ENCODE measurements at regions not wholly inside any gene's neighbourhood (a gene's known extent, or its start where the extent isn't known, plus 50 kb on each side); places are given as distances from the start of the nearest gene placed in this dataset.

DNA sequence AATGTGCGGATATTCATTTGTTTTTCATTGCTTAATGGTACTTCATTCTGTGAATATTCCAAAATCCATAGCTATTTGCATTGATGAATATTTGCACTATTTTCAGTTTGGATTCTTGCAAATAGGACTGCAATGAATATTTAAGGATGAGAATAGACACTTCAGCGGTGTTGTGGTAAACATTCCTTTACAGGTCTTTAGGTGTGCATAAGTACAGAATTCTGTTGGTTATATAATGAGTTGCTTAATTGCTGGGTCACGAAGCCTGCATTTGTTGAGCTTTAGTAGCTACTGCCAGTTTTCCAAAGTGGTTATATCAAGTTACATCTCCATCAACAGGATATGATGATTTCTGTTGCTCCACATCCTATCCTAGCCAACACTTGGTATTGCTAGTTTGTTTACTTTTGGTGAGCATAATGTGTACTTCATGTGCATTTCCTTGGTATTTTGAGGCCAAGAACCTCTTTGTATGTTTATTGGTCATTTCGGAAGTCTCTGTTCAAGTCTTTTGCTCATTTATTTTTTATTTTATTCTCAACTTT is 64.2 kb upstream of the CYYR1 start:
- Histone ChIP-seq H3K9me3 (no peaks in the 10 kb centered on the region), H3K36me3 (ENCODE audit: insufficient read depth in 1 of 2, low read depth in 1 of 2) (no peaks in the 10 kb centered on the region), H3K27ac (no peak overlapping the region), H3K4me3 (no peak overlapping the region), H3K27me3 (ENCODE audit: insufficient read depth in 3 of 3, low read length in 2 of 3) (no peaks in the 10 kb centered on the region), H3K4me1 (no peaks in the 10 kb centered on the region)
- TF ChIP-seq, protein P1, sequence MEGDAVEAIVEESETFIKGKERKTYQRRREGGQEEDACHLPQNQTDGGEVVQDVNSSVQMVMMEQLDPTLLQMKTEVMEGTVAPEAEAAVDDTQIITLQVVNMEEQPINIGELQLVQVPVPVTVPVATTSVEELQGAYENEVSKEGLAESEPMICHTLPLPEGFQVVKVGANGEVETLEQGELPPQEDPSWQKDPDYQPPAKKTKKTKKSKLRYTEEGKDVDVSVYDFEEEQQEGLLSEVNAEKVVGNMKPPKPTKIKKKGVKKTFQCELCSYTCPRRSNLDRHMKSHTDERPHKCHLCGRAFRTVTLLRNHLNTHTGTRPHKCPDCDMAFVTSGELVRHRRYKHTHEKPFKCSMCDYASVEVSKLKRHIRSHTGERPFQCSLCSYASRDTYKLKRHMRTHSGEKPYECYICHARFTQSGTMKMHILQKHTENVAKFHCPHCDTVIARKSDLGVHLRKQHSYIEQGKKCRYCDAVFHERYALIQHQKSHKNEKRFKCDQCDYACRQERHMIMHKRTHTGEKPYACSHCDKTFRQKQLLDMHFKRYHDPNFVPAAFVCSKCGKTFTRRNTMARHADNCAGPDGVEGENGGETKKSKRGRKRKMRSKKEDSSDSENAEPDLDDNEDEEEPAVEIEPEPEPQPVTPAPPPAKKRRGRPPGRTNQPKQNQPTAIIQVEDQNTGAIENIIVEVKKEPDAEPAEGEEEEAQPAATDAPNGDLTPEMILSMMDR (IDR thresholded peaks at IDR 0.05), result no peak
- ATAC-seq (no peak), DNase-seq (no peak)
- 52 to 71% (median 69%) methylated on average over 4 of the region's 4 CpGs for WGBS, 3 donors
- intact Hi-C loops (cut with DNase I), result no loop called here

DNA sequence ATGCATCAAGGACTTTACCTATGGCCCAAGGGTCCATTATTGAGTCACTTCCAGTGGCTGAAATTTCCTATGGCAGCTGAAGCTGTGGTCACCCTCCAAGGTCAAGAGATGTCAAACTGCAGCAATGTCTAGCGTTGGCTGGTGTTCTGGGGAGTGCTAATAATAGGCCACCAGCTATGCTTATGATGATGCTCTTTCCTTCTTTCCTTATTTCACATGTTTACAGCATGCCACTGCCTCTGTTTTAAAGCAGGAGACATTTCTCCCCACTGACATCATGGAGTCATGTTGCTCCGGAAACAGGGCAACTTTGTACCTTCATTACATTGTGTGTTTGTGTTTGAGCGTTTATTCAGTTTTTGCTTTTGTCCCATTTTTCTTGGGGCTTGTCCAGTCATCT is 62.6 kb upstream of the CYYR1 start:
- ATAC-seq (no peak), DNase-seq (no peak)
- Histone ChIP-seq H3K27me3 (ENCODE audit: insufficient read depth in 3 of 3, low read length in 2 of 3) (no peaks in the 10 kb centered on the region), H3K9me3 (no peaks in the 10 kb centered on the region), H3K4me3 (no peak overlapping the region), H3K27ac (no peak overlapping the region), H3K4me1 (no peaks in the 10 kb centered on the region), H3K36me3 (ENCODE audit: insufficient read depth in 1 of 2, low read depth in 1 of 2) (no peaks in the 10 kb centered on the region)
- TF ChIP-seq, protein P1 (IDR thresholded peaks at IDR 0.05), result no peak
- intact Hi-C loops (cut with DNase I), result no loop called here
- WGBS, 3 donors, result 63 to 85% (median 83%) methylated on average over 3 of the region's 3 CpGs

DNA sequence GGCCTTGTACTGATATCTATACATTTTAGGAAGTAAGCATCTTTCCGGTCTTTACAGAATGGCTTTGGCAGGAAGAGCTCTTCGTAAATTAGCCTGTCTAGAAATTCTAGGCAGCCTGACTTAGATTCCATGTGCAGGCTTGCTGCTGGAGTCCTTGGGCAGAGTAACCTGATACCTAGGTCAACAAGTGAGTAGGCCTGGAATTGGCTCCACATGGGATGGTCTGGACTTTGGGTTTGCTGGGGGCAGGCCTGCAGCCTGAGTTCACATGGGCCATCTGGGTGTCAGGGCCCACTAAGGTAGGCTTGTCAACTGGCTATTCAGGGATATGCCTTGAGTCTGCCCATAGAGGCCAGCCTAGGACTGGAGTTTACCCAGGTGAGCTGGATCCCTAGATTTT is 59.6 kb upstream of the CYYR1 start:
- Histone ChIP-seq H3K4me3 (no peak overlapping the region), H3K36me3 (ENCODE audit: insufficient read depth in 1 of 2, low read depth in 1 of 2) (no peaks in the 10 kb centered on the region), H3K4me1 (no peaks in the 10 kb centered on the region), H3K27me3 (ENCODE audit: insufficient read depth in 3 of 3, low read length in 2 of 3) (no peaks in the 10 kb centered on the region), H3K9me3 (no peaks in the 10 kb centered on the region), H3K27ac (no peak overlapping the region)
- intact Hi-C loops (cut with DNase I), result no loop called here
- TF ChIP-seq, protein P1 (IDR thresholded peaks at IDR 0.05), result no peak
- no peak for ATAC-seq
- no peak for DNase-seq
- 41 to 70% (median 67%) methylated on average over 2 of the region's 2 CpGs for WGBS, 3 donors

DNA sequence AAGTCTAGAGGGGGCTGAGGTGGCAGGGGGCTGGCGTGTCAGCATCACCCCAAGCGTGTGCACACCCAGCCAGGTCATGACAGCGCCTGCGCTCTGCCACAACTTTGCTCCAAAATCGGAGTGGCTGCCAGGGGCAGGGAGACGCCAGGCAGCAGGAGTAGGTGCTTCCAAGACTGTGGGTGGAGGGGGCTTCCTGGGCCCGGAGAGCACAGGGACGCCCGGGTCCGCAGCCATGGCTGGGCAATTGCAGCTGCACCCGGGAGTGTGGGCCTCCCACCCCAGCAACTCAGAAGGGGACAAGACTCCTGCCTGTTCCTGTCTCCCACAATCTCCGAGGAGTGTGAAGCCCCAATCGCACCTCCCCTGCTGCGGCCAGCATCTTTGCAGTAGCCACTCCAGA is 53.1 kb upstream of the CYYR1 start:
- DNase-seq (peak in 1 of 2 donors; percentile 40), ATAC-seq (no peak)
- intact Hi-C loops (cut with DNase I), result no loop called here
- Histone ChIP-seq H3K27me3 (ENCODE audit: insufficient read depth in 3 of 3, low read length in 2 of 3) (no peaks in the 10 kb centered on the region), H3K36me3 (ENCODE audit: insufficient read depth in 1 of 2, low read depth in 1 of 2) (no peaks in the 10 kb centered on the region), H3K27ac (no peak overlapping the region), H3K4me3 (no peak overlapping the region), H3K9me3 (no peaks in the 10 kb centered on the region), H3K4me1 (no peaks in the 10 kb centered on the region)
- WGBS, 3 donors, result 87 to 91% (median 91%) methylated on average over 14 of the region's 14 CpGs
- TF ChIP-seq, protein P1 (IDR thresholded peaks at IDR 0.05), result no peak

DNA sequence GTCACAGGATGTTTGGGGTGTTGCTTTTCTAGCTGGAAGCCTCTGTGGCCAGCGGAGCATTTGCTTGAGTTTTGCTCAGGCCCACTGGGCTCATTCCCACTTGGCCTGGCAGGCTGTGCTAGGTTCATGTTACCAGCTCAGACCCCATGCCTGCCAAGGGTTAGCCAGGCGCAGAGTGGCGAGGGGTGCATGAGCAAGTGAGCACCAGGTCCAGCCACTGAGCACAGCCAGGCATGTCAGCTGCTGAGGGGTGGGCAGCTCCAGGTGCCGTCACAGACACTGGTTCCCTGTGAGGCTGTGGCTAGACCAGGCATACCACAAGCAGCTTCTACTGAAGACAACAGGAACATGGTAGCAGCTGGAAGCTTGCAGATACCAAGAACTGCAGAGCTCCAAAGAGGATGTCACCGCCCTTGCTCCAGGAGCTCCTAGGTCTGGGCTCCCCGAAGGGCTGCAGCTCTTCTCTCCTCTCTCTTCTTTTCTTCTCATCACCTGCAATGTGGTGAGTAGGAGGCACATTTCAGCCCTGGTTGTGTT is 52.0 kb upstream of the CYYR1 start:
- TF ChIP-seq, protein P1 (IDR thresholded peaks at IDR 0.05), result no peak
- H3K9me3 ChIP-seq, result no peaks in the 10 kb centered on the region
- no peaks in the 10 kb centered on the region for H3K4me1 ChIP-seq
- H3K27ac ChIP-seq, result no peak overlapping the region
- WGBS, 3 donors, result 60 to 63% (median 61%) methylated on average over 6 of the region's 6 CpGs
- ATAC-seq (no peak), DNase-seq (no peak)
- H3K4me3 ChIP-seq, result no peak overlapping the region
- no peaks in the 10 kb centered on the region for H3K36me3 ChIP-seq (ENCODE audit: insufficient read depth in 1 of 2, low read depth in 1 of 2)
- no peaks in the 10 kb centered on the region for H3K27me3 ChIP-seq (ENCODE audit: insufficient read depth in 3 of 3, low read length in 2 of 3)
- intact Hi-C loops (cut with DNase I), result no loop called here

Data from psoas muscle (tissue), 7 donors.